ENCODE measurements at regions not wholly inside any gene's neighbourhood (a gene's known extent, or its start where the extent isn't known, plus 50 kb on each side); places are given as distances from the start of the nearest gene placed in this dataset.

GRCh38 chr14:104450811-104451401, 128.7 kb upstream of the C14orf180 start:
- DNase-seq (ENCODE audit: low read depth in 2 of 2): no peak
- TF ChIP-seq, protein P1, sequence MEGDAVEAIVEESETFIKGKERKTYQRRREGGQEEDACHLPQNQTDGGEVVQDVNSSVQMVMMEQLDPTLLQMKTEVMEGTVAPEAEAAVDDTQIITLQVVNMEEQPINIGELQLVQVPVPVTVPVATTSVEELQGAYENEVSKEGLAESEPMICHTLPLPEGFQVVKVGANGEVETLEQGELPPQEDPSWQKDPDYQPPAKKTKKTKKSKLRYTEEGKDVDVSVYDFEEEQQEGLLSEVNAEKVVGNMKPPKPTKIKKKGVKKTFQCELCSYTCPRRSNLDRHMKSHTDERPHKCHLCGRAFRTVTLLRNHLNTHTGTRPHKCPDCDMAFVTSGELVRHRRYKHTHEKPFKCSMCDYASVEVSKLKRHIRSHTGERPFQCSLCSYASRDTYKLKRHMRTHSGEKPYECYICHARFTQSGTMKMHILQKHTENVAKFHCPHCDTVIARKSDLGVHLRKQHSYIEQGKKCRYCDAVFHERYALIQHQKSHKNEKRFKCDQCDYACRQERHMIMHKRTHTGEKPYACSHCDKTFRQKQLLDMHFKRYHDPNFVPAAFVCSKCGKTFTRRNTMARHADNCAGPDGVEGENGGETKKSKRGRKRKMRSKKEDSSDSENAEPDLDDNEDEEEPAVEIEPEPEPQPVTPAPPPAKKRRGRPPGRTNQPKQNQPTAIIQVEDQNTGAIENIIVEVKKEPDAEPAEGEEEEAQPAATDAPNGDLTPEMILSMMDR (conservative IDR thresholded peaks at IDR 0.05 in 1 of 2, IDR thresholded peaks at IDR 0.05 in 1 of 2; ENCODE audit: low read depth in 1 of 2, low read length in 2 of 2): no peak
- no peak for TF ChIP-seq EZH2 (IDR thresholded peaks at IDR 0.05; ENCODE audit: low read length, missing control alignments)
- Histone ChIP-seq H3K27me3 (ENCODE audit: control insufficient read depth, insufficient read depth, low read length) (no peaks in the 10 kb centered on the region), H2AFZ (ENCODE audit: low read length) (no peak overlapping the region), H3K79me2 (ENCODE audit: control insufficient read depth, insufficient read depth, low read length) (no peaks in the 10 kb centered on the region), H4K20me1 (ENCODE audit: control insufficient read depth, extremely low read depth, insufficient read depth, low read length) (no peaks in the 10 kb centered on the region), H3K4me2 (ENCODE audit: extremely low read depth, insufficient read depth, low read length) (no peak overlapping the region), H3K27ac (ENCODE audit: insufficient read depth, low read length) (no peak overlapping the region), H3K36me3 (ENCODE audit: control insufficient read depth, insufficient read depth, low read length) (no peaks in the 10 kb centered on the region), H3K4me1 (ENCODE audit: control insufficient read depth, extremely low read depth, insufficient read depth, low read length) (no peaks in the 10 kb centered on the region), H3K9ac (ENCODE audit: insufficient read depth, low read length) (no peak overlapping the region), H3K9me3 (ENCODE audit: control insufficient read depth, insufficient read depth, low read depth, low read length) (no peaks in the 10 kb centered on the region), H3K4me3 (replicated peaks in 1 of 4; ENCODE audit: control extremely low read depth in 1 of 4, insufficient read depth in 1 of 4, low read depth in 3 of 4, low read length in 4 of 4) (no peak overlapping the region)

DNA sequence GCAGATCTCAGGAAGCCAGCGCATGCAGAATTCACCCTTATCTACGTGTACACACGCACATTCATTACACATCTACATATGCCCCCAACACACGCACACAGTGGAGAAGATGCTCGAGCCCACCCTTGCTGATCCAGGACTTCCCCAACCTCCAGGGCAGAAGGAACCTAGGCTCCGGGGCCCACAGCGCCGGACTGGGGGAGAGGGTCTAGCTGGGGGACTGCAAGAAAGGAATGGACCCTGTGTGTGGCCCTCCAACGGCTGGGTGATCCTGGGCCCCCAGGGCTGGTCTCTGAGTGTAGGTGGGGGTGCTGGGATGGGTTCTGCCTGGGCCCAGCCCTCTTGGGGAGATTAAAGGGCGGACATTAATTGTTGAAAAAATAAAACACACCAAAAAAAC, 128.1 kb upstream of the C14orf180 start:
- no peak overlapping the region for H3K4me2 ChIP-seq (ENCODE audit: extremely low read depth, insufficient read depth, low read length)
- H3K27ac ChIP-seq (ENCODE audit: insufficient read depth, low read length): no peak overlapping the region
- no peak overlapping the region for H3K4me3 ChIP-seq (replicated peaks in 1 of 4; ENCODE audit: control extremely low read depth in 1 of 4, insufficient read depth in 1 of 4, low read depth in 3 of 4, low read length in 4 of 4)
- no peaks in the 10 kb centered on the region for H3K27me3 ChIP-seq (ENCODE audit: control insufficient read depth, insufficient read depth, low read length)
- DNase-seq (ENCODE audit: low read depth in 2 of 2): no peak
- H3K36me3 ChIP-seq (ENCODE audit: control insufficient read depth, insufficient read depth, low read length): no peaks in the 10 kb centered on the region
- no peak overlapping the region for H3K9ac ChIP-seq (ENCODE audit: insufficient read depth, low read length)
- no peaks in the 10 kb centered on the region for H3K9me3 ChIP-seq (ENCODE audit: control insufficient read depth, insufficient read depth, low read depth, low read length)
- TF ChIP-seq, protein P1 (conservative IDR thresholded peaks at IDR 0.05 in 1 of 2, IDR thresholded peaks at IDR 0.05 in 1 of 2; ENCODE audit: low read depth in 1 of 2, low read length in 2 of 2): no peak
- TF ChIP-seq EZH2 (IDR thresholded peaks at IDR 0.05; ENCODE audit: low read length, missing control alignments): no peak
- H3K4me1 ChIP-seq (ENCODE audit: control insufficient read depth, extremely low read depth, insufficient read depth, low read length): no peaks in the 10 kb centered on the region
- H2AFZ ChIP-seq (ENCODE audit: low read length): no peak overlapping the region
- no peaks in the 10 kb centered on the region for H3K79me2 ChIP-seq (ENCODE audit: control insufficient read depth, insufficient read depth, low read length)
- no peaks in the 10 kb centered on the region for H4K20me1 ChIP-seq (ENCODE audit: control insufficient read depth, extremely low read depth, insufficient read depth, low read length)

DNA sequence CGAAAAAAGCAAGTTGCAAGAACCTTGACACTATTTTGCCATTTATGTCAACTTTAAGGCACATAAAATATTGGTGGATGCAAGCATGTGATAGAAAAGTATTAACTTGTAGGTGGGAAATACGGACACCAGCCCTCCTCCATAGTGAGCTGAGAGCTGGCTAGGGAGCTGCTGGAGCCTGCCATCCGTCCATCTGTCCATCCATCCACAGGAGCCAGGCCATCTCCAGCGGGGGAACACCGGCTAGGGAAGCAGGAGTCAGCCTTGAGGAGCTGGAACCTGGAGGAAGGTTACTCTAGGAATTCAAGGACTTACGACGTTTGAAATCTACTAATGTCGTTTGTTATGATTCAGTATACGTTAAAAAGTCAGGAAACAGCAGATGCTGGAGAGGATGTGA, 120.7 kb upstream of the C14orf180 start:
- Histone ChIP-seq H3K4me1 (ENCODE audit: control insufficient read depth, extremely low read depth, insufficient read depth, low read length) (no peaks in the 10 kb centered on the region), H3K4me3 (replicated peaks in 1 of 4; ENCODE audit: control extremely low read depth in 1 of 4, insufficient read depth in 1 of 4, low read depth in 3 of 4, low read length in 4 of 4) (no peak overlapping the region), H4K20me1 (ENCODE audit: control insufficient read depth, extremely low read depth, insufficient read depth, low read length) (no peaks in the 10 kb centered on the region), H3K9me3 (ENCODE audit: control insufficient read depth, insufficient read depth, low read depth, low read length) (no peaks in the 10 kb centered on the region), H3K4me2 (ENCODE audit: extremely low read depth, insufficient read depth, low read length) (no peak overlapping the region), H3K27ac (ENCODE audit: insufficient read depth, low read length) (no peak overlapping the region), H2AFZ (ENCODE audit: low read length) (no peak overlapping the region), H3K36me3 (ENCODE audit: control insufficient read depth, insufficient read depth, low read length) (no peaks in the 10 kb centered on the region), H3K27me3 (ENCODE audit: control insufficient read depth, insufficient read depth, low read length) (no peaks in the 10 kb centered on the region), H3K79me2 (ENCODE audit: control insufficient read depth, insufficient read depth, low read length) (no peaks in the 10 kb centered on the region), H3K9ac (ENCODE audit: insufficient read depth, low read length) (no peak overlapping the region)
- TF ChIP-seq EZH2 (IDR thresholded peaks at IDR 0.05; ENCODE audit: low read length, missing control alignments): no peak
- TF ChIP-seq, protein P1 (conservative IDR thresholded peaks at IDR 0.05 in 1 of 2, IDR thresholded peaks at IDR 0.05 in 1 of 2; ENCODE audit: low read depth in 1 of 2, low read length in 2 of 2): no peak
- DNase-seq (ENCODE audit: low read depth in 2 of 2): no peak
